ENCODE measurements at regions not wholly inside any gene's neighbourhood (a gene's known extent, or its start where the extent isn't known, plus 50 kb on each side); places are given as distances from the start of the nearest gene placed in this dataset.

DNA sequence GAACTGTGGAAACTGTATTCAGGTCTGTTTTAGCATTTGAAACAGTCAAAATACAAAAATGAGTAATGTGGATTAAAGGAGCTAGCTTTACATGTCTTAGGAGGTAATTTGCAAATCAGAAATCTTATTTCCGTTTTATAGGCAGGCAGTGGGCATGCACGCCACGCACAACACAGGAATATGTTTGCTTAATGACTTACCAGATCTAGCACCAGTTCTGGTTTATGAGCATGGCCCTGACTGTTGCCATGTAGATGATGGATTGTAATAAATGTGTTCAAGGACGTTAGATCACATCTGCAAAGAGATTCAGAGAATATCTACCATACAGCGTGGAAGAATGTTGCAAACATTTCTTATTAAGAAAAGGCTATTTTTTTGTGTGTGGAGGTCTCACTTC lies 344.5 kb upstream of the NR3C2 start:
- no peak for TF ChIP-seq EP300 (IDR thresholded peaks at IDR 0.05)
- no peak for TF ChIP-seq CTCF (IDR thresholded peaks at IDR 0.05)
- TF ChIP-seq POLR2A (IDR thresholded peaks at IDR 0.05) = no peak
